Kidney glomerular epithelial cell (primary cell): ENCODE measurements at regions not wholly inside any gene's neighbourhood (a gene's known extent, or its start where the extent isn't known, plus 50 kb on each side); places are given as distances from the start of the nearest gene placed in this dataset.
"Not testable (repeated sequence)": the region's sequence is repeated elsewhere in the genome, so short reads cannot be mapped to it uniquely, and the experiment has no call there.

Source experiments
- DNase-seq: peaks from one replicate; lab custom pipeline; 2025; lab: John Stamatoyannopoulos, UW

DNA sequence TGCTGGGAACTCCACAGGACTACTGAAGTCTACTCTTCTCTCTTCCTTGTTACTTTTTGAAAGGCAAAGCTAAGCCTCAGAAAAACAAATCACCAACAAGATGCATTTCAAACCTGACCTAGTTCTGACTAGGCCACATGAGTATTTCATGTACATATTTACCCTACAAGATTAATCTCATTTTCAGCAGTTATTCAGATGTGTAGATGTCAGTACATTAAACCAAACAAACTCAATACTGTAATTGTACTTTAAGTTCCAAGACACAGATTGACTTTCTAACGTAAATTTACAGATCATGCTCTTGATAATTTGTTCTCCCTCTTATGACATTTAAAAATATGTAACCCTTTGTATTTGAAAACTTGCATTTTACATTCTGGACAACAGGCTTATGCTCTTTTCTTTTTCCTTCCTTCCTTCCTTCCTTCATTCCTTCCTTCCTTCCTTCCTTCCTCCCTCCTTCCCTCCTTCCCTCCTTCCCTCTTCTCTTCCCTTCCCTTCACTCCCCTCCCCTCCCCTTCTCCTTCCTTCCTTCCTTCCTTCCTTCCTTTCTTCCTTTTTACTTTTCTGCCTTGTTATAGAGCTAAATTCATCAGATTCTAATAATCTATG is 1653.4 kb downstream of the EFNA5 start:
- DNase-seq = no peak

DNA sequence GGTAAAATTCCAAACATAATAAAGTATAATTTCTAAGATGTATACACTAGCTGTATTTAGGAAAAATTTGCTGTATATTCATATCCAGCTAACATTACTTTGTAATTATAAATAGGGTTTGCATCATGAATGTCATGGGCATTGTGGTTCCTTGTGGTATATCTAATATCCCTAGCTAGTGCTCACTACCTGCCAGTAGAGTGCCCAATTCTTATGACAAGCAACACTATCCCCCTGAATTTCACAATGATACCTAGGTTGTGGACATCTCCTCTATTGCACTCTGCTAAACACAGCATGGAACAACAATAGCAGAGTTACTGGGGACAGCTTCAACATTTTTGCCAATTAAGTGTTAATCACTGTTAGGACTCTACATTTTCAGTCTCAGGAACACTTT is 1656.5 kb downstream of the EFNA5 start:
- DNase-seq = no peak

GRCh38 chr5:106006242-106006641 is 1664.5 kb downstream of the EFNA5 start:
- no peak for DNase-seq

- not testable (repeated sequence) for DNase-seq
These were observed 1671.7 kb downstream of the EFNA5 start for GRCh38 chr5:105998991-105999390.

DNA sequence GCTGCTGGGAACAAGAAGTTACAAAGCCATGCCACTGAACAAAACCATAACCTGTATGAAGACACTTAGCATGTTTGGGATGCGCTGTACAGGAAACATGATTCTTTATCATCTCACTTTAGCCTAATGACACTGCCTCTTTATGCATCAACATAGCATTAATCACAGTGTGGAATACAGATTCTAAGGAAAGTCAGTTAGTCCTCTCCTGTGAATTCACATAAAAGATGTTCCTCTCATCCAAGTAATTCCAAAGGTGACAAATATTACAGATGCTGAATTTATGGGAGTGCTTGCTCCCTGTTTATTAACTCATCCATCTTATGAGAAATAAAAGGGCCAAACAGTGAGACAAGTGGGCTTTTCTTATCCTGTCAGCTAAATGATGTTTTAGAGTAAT is 1677.7 kb downstream of the EFNA5 start:
- no peak for DNase-seq

DNA sequence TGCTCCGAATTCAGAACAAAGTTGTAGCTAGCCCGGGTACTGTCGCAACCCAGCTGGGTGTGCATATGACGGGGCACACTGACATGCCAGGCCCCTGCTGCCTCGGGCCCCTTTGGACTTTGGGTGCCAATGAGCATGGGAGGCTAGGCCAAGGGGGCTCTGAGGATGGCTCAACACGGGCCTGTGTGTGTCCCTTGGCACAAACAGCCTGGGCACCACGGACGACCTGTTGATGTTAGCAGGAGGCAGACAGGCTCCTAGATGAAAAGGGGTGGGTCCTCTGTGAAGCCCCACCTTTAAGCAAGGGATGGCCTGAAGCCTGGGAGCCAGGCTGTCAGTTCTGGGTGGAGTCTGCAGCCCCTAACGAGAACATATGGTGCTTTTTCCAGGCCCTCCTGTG is 1688.2 kb downstream of the EFNA5 start:
- no peak for DNase-seq

- no peak for DNase-seq
These were observed 1692.7 kb downstream of the EFNA5 start for GRCh38 chr5:105978011-105978410.

- DNase-seq = no peak
These were observed 1693.6 kb downstream of the EFNA5 start for GRCh38 chr5:105977163-105977562.

GRCh38 chr5:105970919-105971318 is 1699.8 kb downstream of the EFNA5 start:
- DNase-seq = no peak

DNA sequence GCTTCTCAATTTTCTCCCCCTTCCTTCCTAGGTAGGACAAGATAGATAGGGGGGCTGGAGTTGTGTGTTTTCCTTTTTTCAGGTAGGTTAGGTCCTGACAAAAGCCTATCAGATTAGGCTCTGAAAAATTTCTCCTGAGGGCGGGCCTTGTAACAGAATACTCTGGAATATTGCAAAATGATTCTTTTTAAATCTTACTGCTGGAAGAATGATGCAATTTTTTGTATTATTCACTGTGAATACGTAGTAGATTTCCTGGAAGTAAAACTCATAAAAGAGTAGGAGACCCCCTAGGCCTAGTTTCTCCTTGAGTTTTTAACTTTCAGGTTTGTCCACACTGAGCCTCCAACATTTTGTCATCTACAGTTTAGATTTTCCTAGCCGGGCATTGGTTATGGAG is 1701.8 kb downstream of the EFNA5 start:
- no peak for DNase-seq

DNA sequence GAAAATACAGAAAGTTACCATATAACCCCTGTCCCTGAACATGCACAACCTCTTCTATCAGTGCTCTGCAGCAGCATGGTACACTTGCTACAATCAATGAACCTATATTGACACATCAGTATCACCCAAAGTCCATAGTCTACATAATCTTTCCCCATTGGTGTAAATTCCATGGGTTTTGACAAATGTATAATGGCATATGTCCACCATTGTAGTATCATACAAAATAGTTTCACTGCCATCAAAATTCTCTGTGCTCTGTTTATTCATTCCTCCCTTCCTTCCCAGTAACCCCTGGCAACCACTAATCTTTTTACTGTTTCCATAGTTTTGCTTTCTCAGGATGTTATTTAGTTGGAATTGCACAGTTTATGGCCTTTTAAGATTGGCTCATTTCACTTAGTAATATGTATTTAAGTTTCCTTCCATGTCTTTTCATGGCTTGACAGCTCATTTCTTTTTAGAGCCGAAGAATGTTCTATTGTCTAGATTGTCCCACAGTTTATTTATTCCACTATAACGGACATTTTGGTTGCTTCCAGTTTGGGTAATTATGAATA is 1707.0 kb downstream of the EFNA5 start:
- no peak for DNase-seq

DNA sequence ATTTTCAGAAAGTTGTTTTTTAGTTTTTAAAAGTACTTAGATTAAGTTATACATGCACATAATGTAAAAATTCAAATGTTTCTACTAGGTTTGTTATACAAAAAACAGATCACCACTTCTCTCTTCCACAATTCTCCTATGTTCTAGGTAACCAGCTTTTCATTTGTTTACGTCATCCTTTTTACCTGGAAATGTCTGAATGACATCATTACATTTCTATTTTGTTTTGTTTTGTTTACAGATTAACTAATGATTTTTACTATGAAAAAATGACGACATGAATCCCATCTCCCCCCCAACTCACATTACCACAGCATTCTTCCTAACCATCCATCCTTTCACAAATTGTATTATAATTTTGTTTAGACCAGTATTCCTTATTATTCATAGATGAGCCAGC is 1709.2 kb downstream of the EFNA5 start:
- DNase-seq = peak; percentile 59

- no peak for DNase-seq
These were observed 1714.1 kb downstream of the EFNA5 start for GRCh38 chr5:105956456-105957196.

DNA sequence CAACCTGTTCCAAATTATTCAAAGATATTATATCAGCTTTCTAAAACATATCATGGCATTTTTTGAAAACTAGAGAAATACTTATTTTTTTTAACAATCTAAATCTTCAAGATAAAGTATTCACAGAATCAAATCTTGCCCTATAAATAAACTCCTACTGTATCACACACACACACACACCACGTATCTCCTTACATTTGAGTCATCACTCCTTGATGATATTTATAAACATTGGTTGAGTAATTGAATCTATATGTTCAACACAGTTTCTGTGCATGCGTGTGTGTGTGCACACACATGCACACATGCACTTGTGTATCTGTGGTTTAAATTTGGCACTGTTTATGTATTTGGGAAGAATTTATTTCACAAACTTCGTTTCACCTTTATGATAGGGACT is 1716.4 kb downstream of the EFNA5 start:
- no peak for DNase-seq

- DNase-seq = no peak
These were observed 1717.1 kb downstream of the EFNA5 start for GRCh38 chr5:105953616-105954015.

DNA sequence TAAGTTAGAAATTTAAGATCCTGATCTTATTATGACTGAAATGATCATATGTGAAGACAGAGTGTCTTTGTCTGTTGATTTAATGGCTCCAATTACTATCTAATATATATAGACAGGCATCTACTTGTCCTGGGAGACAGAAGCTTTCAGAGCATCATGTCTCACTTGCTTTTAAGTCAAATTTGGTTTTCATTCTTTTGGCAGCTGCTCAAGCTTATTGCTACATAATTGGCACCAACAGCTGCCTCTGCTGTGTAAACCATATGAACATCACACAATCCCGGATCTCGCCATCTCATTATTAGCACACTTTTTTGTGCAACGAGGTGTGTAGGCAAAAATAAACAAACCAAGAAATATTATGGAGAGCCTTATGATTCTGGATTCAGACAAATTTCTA is 1717.9 kb downstream of the EFNA5 start:
- DNase-seq = no peak

- DNase-seq = no peak
These were observed 1723.3 kb downstream of the EFNA5 start for GRCh38 chr5:105947461-105947860.

DNA sequence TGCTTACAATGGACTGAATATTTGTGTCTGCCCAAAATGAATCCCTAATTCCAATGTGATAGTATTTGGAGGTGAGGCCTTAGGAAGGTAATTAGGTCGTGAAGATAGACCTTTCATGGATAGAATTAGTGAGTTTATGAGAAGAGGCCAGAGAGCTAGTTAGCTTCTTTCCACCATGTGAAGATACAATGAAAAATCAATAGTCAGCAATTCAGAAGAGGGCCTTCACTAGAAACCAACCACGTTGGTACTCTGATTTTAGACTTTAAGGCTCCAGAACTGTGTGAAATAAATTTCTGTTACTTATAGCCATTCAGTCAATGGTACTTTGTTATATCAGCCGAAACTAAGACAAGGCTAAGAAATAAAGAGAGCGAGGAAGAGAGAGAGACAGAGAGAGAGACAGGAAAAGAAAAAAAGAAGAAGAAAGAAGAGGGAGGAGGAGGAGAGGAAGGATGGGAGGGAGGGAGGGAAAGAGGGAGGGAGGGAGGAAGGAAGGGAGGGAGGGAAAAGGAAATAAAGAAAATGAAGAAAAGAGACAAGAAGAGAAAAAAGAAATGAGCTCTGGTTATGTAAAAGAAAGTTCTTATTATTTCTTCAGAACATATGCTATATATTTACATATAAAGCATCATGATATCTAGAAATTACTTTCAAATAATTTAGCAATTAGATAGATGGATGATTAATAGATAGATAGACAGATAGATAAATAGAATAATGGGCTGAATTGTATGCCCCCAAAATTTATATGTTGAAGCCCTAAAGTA is 1725.3 kb downstream of the EFNA5 start:
- DNase-seq = no peak

- no peak for DNase-seq
These were observed 1730.6 kb downstream of the EFNA5 start for GRCh38 chr5:105940181-105940580.

- DNase-seq = no peak
These were observed 1736.6 kb downstream of the EFNA5 start for GRCh38 chr5:105934171-105934570.

DNA sequence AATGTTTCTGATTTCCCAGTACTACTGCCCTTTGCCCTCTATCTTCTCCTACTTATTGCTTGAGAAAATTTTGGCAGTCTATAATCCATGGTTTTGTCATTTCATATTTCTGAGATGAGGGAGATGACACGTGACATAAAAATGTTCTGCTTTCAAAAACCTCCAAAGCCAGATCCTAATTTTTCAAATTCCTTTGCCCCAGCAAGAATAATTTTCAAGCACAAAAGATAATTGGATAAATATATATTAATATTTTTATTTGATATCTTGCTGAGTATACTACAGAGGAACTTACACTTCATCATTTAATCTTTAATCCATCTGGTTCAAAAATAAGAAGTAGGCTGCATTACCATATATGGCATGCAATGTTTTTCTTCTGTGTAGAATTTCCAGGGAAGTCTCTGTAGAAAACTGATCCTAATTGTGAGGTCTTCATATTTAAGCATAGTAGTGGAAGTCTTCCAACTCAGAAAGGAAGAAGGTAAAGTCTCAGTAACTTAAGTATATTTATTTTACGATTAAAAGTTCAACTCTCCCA is 1738.8 kb downstream of the EFNA5 start:
- DNase-seq = no peak

DNA sequence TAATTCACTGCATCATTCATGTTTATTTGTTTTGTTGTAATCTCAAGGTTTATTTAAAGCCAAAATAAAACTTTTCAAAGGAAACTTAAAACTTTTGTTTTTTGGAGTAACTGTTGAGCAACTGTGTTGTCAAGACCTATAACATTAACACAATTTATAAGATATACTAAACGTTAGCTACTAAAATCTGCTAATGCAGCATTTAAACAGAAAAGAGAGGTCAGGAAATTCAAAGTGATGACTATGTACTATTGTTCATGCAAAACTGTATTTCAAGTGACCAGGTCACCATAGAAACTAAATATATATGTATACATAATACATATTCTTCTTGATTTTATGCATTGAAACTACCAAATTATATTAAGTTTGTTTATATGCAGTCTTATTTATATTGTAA is 1740.9 kb downstream of the EFNA5 start:
- no peak for DNase-seq

DNA sequence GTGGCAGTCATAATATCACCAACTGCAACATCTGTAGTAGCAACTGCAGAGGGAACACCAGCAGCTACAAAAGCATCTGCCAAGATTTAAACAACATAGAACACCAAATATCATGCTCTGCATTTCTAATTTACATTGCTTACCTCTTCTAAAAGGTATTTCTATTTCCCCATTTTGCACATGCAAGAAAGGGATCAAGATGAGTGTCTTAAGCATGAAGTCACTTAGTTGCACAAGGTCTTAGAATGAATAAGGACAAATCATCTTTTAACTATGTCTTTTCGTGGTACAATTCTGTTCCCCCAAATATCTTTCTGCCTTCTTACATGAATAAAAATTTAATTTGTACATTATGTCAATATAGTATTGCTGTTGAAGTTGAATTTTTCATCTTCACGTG is 1746.4 kb downstream of the EFNA5 start:
- DNase-seq = no peak
